Right ventricle myocardium superior (tissue), 1 donor: ENCODE measurements at regions not wholly inside any gene's neighbourhood (a gene's known extent, or its start where the extent isn't known, plus 50 kb on each side); places are given as distances from the start of the nearest gene placed in this dataset.
"Not testable (repeated sequence)": the region's sequence is repeated elsewhere in the genome, so short reads cannot be mapped to it uniquely, and the experiment has no call there.

Experiments used
- ATAC-seq: fragments of 200-7000 bp; cut with Tn5 transposase; one replicate; pipeline ENCODE4 v1.9.1; 2020; ENCODE audit warnings: mild to moderate bottlenecking; ENCODE audit not compliant: poor library complexity
- DNase-seq: peaks from one replicate; pipeline ENCODE4 v3.0.0-alpha.2; 2020
- intact Hi-C: fragments of 100-400 bp; cut with DNase I; formaldehyde crosslinking; loops from one replicate; pipeline ENCODE4 v1.11.2; 2022
- donor health status: DM: no; HTN: yes; CAD: no; lungs with severe emphysema.

- intact Hi-C loops, result no loop called here
- DNase-seq (no peak), ATAC-seq (no peak)
Measured at GRCh38 chr7:50251765-50252164, 52.8 kb upstream of the IKZF1 start.

GRCh38 chr7:50246551-50246950 is 58.0 kb upstream of the IKZF1 start:
- intact Hi-C loops, result no loop called here
- DNase-seq, result no peak
- no peak for ATAC-seq

GRCh38 chr7:50242111-50242510 is 62.4 kb upstream of the IKZF1 start:
- intact Hi-C loops, ATAC-seq, DNase-seq: not testable (repeated sequence)

DNA sequence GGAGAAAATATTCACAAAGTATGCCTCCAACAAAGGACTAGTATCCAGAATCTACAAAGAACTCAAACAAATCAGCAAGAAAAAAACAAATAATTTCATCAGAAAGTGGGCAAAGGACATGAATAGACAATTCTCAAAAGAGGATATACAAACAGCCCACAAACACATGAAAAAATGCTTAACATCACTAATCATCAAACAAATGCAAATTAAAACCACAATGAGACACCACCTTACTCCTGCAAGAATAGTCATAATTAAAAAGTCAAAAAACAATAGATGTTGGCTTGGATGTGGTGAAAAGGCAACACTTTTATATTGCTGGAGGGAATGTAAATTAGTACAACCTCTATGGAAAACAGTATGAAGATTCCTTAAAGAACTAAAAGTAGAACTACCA is 63.8 kb upstream of the IKZF1 start:
- intact Hi-C loops, ATAC-seq, DNase-seq: not testable (repeated sequence)

GRCh38 chr7:50229964-50230363 is 74.6 kb upstream of the IKZF1 start:
- DNase-seq, result no peak
- intact Hi-C loops, result no loop called here
- no peak for ATAC-seq

GRCh38 chr7:50228148-50228547 is 76.4 kb upstream of the IKZF1 start:
- DNase-seq (no peak), ATAC-seq (no peak)
- intact Hi-C loops, result no loop called here

DNA sequence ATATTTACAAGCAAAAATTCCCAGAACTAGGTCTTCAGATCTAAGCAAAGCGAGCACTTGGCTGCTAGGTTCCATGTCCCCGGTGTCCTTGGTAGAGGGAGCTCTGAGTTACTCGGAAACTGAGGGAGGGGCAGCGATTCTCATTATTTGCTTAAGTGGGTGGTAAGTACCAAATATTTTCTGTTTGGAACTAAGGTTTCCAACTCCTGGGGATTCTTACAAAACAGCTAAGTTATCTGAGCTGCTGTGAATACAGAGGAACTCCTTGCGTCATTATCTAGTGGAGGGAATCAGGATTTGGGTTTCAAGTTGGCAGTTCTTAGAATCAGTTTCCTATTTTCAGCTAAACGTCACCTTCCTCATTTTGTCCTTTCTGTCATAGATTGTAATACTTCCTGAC is 76.8 kb upstream of the IKZF1 start:
- DNase-seq, result no peak
- ATAC-seq, result no peak
- intact Hi-C loops, result no loop called here

- intact Hi-C loops, result no loop called here
- DNase-seq, result no peak
- ATAC-seq, result no peak
Measured at GRCh38 chr7:50226669-50227068, 77.8 kb upstream of the IKZF1 start.

DNA sequence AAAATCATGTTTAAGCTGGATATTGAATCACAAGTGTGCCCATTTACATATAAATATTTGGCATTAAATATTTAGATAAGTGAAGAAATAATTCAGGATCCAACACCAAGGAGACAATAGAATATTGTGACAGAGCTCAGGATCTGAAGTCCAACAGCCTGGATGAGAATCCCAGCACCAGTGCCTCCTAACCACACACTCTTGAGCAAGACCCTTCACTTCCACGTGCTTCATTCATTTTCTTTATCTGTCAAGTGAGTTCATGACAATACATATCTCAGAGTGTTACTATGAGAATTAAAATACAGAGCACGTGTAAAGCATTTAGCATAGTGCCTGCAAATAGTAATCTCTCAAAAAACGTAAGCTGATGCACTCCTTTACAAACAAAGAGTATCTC is 78.4 kb upstream of the IKZF1 start:
- no peak for DNase-seq
- intact Hi-C loops, result no loop called here
- ATAC-seq, result no peak

GRCh38 chr7:50221433-50221832 is 83.1 kb upstream of the IKZF1 start:
- ATAC-seq (no peak), DNase-seq (no peak)
- intact Hi-C loops, result no loop called here

DNA sequence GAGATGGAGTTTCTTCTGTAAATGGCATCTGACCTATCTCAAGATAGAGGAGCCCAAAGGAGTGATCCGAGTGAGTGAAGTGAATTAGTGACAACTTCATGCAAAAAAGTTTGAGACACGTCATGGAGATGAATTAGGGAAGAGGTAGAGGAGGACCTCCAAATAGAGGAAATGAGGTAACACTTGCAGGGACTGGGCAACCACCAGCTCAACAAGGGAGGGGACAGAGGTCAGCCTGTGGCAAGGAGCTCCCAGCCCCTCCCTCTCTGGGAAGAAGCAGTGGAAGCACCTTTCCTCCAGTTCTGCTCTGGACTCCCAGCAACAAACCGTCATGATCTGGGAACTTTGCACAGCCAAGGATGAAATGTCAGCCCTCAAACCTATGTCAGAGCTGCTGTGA is 83.5 kb upstream of the IKZF1 start:
- ATAC-seq (peak; percentile 34), DNase-seq (no peak)
- intact Hi-C loops, result no loop called here

- intact Hi-C loops, result no loop called here
- no peak for ATAC-seq
- no peak for DNase-seq
Measured at GRCh38 chr7:50220273-50220672, 84.2 kb upstream of the IKZF1 start.

DNA sequence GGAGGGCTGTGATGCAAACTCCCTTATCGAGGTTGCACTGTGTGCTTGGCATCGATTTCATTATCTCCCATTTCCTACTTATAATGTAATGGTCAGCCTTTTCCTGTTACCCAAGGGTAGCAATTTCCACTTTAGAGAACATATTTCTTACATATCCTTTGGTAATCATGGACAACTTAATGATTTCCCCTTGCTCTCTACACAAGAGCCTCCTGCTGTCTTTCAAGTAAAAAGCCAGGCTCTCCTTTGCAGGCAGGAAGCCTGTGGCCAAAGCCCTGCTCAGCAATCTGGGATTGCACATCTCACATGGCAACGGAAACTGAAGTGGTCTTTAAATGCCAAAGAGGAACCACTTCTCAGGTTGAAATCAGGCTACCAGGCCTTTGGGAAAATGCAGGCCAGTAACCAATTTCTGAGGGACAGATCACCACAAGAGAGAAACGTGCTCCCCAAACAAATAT is 86.7 kb upstream of the IKZF1 start:
- intact Hi-C loops, result no loop called here
- no peak for ATAC-seq
- DNase-seq, result no peak

DNA sequence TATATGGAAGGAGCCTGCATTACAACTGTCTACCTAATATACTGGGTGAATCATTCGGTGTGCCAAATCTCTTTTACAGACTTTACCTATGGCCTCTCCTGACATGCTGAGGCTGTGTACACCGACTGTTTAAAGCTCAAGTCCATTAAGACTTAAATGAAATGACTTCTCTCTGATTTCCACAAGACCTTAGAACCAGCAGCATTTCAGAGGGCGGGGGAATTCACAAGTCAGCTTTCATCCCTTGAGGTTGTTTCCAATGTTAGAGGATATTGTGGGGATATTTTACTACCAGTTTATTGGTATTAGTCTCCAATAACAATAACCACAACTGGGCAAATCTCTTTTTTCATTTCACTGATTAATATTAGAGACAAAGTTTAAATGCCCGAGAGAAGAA is 87.1 kb upstream of the IKZF1 start:
- intact Hi-C loops, result no loop called here
- DNase-seq (no peak), ATAC-seq (no peak)

- DNase-seq (no peak), ATAC-seq (no peak)
- intact Hi-C loops, result no loop called here
Measured at GRCh38 chr7:50216626-50217025, 87.9 kb upstream of the IKZF1 start.

DNA sequence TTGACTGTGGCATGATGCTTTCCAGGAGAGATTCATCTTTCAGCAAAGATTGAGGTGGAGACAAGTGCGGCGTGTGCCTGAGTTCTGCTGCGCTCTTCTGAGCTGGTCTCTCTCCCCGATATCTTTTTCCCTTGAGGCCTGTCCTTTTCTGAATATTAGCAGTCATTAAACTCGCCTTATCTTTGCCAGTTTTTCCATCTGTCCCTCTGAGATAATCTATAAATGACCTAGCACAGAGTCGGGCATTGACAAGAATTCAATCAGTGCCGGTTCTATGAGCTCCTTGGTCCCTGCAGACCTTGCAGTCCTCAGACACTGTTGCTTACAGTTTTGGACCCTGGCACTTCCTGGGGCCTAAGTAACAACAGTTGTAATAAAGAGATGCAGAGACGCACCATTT is 89.7 kb upstream of the IKZF1 start:
- intact Hi-C loops, result no loop called here
- ATAC-seq (no peak), DNase-seq (no peak)

DNA sequence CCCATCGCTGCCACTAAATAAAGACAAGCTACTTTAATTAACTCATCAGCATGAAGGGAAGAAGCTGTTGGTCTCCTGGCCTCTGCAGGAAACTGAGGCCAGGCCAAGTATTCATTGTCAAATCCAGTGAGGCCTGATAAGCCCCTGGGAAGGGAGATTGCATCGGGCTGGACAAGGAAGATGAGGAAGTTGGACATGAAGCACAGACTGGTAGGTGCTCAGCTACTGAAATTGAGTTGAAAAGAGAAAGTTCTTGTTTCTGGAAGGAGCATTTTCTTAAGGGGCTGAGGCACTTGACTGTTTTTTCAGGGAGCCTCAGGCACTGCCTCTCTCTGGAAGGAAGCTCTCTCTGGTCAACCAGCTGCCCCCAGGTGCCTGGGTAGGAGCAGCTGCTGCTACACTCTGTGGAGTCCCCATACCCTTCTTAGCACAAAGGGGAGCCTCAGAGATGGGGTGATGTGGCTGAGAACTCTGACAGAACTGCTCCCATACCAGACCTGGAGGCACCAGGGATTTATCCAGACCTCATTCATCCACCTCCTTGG is 90.3 kb upstream of the IKZF1 start:
- ATAC-seq, result no peak
- no peak for DNase-seq
- intact Hi-C loops, result no loop called here

DNA sequence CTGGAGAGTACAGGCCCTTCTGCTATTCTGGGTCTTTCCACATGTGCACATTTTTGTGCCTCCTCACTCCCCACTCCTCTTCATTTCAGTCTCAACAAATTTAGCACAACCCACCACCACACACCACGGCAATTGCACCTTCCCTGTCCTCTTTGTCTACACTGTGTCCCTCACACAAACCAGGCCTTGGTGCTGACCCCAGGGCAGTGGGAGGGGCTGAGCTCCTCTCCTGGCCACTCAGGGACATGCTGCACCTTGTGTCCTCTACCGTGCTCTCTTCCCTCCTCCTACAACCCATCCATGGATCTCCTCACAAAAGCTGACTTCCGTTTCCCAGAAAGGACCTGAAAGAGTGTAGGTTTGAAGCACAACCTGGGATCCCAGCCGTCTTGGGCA is 90.9 kb upstream of the IKZF1 start:
- ATAC-seq (no peak), DNase-seq (no peak)
- intact Hi-C loops, result no loop called here

- intact Hi-C loops, result no loop called here
- ATAC-seq (peak; percentile 57), DNase-seq (no peak)
Measured at GRCh38 chr7:50212666-50213621, 91.6 kb upstream of the IKZF1 start.

GRCh38 chr7:50212016-50212325 is 92.5 kb upstream of the IKZF1 start:
- intact Hi-C loops, result no loop called here
- ATAC-seq (no peak), DNase-seq (no peak)
